SK-N-MC (cell line): ENCODE measurements at regions not wholly inside any gene's neighbourhood (a gene's known extent, or its start where the extent isn't known, plus 50 kb on each side); places are given as distances from the start of the nearest gene placed in this dataset.

ENCODE experiments used
- DNase-seq: peaks from one replicate; pipeline ENCODE4 v3.0.0-alpha.2; 2011; ENCODE audit warnings: low read depth, low spot score
- H3K27ac ChIP-seq: fragments of 200-600 bp; sonication (generic); 2 replicates; pipeline ENCODE4 v1.5.1; 2016; ENCODE audit warnings: mixed run types
- H3K36me3 ChIP-seq: fragments of 200-600 bp; sonication (generic); 2 replicates; pipeline ENCODE4 v1.6.1; 2017; ENCODE audit warnings: antibody characterized with exemption, low read length, mixed read lengths; ENCODE audit not compliant: insufficient read depth
- H3K4me3 ChIP-seq: fragments of 200-600 bp; sonication (generic); 2 replicates; pipeline ENCODE4 v1.5.1; 2016
- H3K9ac ChIP-seq: fragments of 200-600 bp; sonication (generic); 2 replicates; pipeline ENCODE4 v1.8.0; 2017; ENCODE audit warnings: mixed run types, mixed read lengths; ENCODE audit not compliant: insufficient read length
- H3K9me3 ChIP-seq: fragments of 200-600 bp; sonication (generic); 2 replicates; pipeline ENCODE4 v1.6.1; 2017; ENCODE audit warnings: low read depth, mild to moderate bottlenecking, antibody characterized with exemption, low read length, moderate library complexity, mixed read lengths
- EZH2 ChIP-seq: fragments of 200-600 bp; sonication (generic); IDR thresholded peaks from one replicate; pipeline ENCODE4 v1.6.1; 2017; ENCODE audit warnings: antibody characterized with exemption
- FOXP2 ChIP-seq: optimal IDR thresholded peaks from 2 replicates; pipeline ENCODE3; 2011; ENCODE audit warnings: mild to moderate bottlenecking, moderate library complexity; ENCODE audit not compliant: insufficient read depth; ENCODE audit errors: extremely low read length, control extremely low read depth
- POLR2AphosphoS5 ChIP-seq: IDR thresholded peaks from 2 replicates; pipeline ENCODE4 v1.6.1; 2012; ENCODE audit warnings: mild to moderate bottlenecking, low read depth, low read length, borderline replicate concordance

- TF ChIP-seq FOXP2 (no peak), EZH2 (no peak), POLR2AphosphoS5 (no peak)
- H3K36me3 ChIP-seq, result no peaks in the 10 kb centered on the region
- DNase-seq, result no peak
- H3K27ac ChIP-seq, result no peak overlapping the region
- H3K4me3 ChIP-seq, result no peak overlapping the region
- H3K9me3 ChIP-seq, result no peaks in the 10 kb centered on the region
- H3K9ac ChIP-seq, result no peak overlapping the region
Observed at GRCh38 chr13:37433086-37433485, 165.5 kb downstream of the POSTN start.

GRCh38 chr13:37429976-37430375, 168.6 kb downstream of the POSTN start:
- no peak overlapping the region for H3K27ac ChIP-seq
- no peak overlapping the region for H3K9ac ChIP-seq

GRCh38 chr13:37427843-37428494, 170.6 kb downstream of the POSTN start:
- Histone ChIP-seq H3K27ac (no peak overlapping the region), H3K36me3 (no peaks in the 10 kb centered on the region), H3K4me3 (no peak overlapping the region), H3K9me3 (no peaks in the 10 kb centered on the region), H3K9ac (no peak overlapping the region)
- DNase-seq, result no peak
- no peak for TF ChIP-seq EZH2
- TF ChIP-seq POLR2AphosphoS5, result no peak
- TF ChIP-seq FOXP2, result no peak

More at GRCh38 chr13:37429976-37430375, 168.6 kb downstream of the POSTN start:
- Histone ChIP-seq H3K4me3 (no peak overlapping the region), H3K9me3 (no peaks in the 10 kb centered on the region), H3K36me3 (no peaks in the 10 kb centered on the region)
- TF ChIP-seq FOXP2 (no peak), EZH2 (no peak), POLR2AphosphoS5 (no peak)
- DNase-seq, result no peak

DNA sequence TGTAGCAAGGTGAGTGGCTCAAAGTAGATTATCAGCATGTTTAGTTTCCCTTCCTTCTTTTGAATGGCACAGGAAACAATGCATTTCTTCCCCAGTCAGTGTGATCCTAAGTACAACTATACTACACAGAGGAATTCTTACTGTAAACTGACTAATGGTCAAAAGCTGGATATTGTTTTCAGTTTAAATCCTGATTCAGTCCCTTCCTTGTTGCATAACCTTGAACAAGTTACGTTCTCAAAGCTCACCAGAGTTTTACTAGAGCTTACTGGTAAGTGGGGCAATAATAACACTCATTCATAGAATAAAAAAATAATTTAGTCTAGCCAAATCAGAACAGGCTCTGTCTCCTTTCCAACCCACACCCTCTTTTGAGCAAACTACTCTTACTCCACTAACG, 180.1 kb downstream of the POSTN start:
- H3K36me3 ChIP-seq, result no peaks in the 10 kb centered on the region
- no peaks in the 10 kb centered on the region for H3K9me3 ChIP-seq
- no peak for DNase-seq
- no peak overlapping the region for H3K27ac ChIP-seq
- no peak for TF ChIP-seq FOXP2
- no peak for TF ChIP-seq EZH2
- no peak for TF ChIP-seq POLR2AphosphoS5
- no peak overlapping the region for H3K4me3 ChIP-seq
- no peak overlapping the region for H3K9ac ChIP-seq

GRCh38 chr13:37417060-37417441, 181.5 kb downstream of the POSTN start:
- no peaks in the 10 kb centered on the region for H3K36me3 ChIP-seq
- DNase-seq, result peak; percentile 1
- H3K4me3 ChIP-seq, result no peak overlapping the region
- H3K9ac ChIP-seq, result no peak overlapping the region
- TF ChIP-seq POLR2AphosphoS5, result no peak
- no peak for TF ChIP-seq FOXP2
- no peak for TF ChIP-seq EZH2
- no peak overlapping the region for H3K27ac ChIP-seq
- no peaks in the 10 kb centered on the region for H3K9me3 ChIP-seq

DNA sequence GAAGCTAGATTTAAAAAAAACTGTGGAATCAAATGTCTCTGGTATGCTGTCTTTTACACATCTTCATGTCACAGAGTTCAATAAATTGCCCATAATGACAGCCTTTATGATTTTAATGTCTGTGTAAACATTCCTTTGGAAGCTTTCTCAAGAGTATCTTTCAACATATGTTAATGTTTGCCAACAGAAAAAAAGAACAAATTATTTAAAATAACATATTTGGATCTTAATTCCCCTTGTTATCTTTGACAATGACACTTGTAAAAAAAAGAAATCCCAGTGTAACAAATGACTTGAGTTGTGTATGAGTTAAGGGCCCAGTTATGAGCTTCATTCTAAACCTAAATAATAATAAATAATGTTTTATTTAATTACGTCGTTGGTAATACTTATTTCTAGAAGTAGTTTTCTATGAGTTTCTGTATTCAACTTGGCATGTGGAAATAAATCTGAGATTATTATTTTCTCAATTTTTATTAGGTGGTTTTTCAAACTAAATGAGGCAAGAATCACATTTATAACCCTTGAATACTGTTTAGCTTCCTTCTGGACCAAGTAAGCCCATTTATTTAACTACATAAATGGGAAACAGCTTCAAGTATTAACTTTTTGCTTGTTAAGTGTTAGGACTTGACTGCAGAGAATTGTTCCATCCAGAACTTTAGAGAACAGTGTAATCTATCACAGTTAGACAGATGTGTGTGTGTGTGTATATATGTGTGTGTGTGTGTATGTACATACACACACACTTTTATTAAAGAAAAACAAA, 182.1 kb downstream of the POSTN start:
- Histone ChIP-seq H3K4me3 (no peak overlapping the region), H3K27ac (no peak overlapping the region), H3K36me3 (no peaks in the 10 kb centered on the region), H3K9me3 (no peaks in the 10 kb centered on the region), H3K9ac (no peak overlapping the region)
- DNase-seq, result no peak
- no peak for TF ChIP-seq FOXP2
- no peak for TF ChIP-seq EZH2

GRCh38 chr13:37413161-37413560, 185.4 kb downstream of the POSTN start:
- DNase-seq, result no peak
- Histone ChIP-seq H3K4me3 (no peak overlapping the region), H3K9ac (no peak overlapping the region), H3K27ac (no peak overlapping the region), H3K9me3 (no peaks in the 10 kb centered on the region), H3K36me3 (no peaks in the 10 kb centered on the region)
- no peak for TF ChIP-seq FOXP2
- no peak for TF ChIP-seq EZH2
- TF ChIP-seq POLR2AphosphoS5, result no peak

DNA sequence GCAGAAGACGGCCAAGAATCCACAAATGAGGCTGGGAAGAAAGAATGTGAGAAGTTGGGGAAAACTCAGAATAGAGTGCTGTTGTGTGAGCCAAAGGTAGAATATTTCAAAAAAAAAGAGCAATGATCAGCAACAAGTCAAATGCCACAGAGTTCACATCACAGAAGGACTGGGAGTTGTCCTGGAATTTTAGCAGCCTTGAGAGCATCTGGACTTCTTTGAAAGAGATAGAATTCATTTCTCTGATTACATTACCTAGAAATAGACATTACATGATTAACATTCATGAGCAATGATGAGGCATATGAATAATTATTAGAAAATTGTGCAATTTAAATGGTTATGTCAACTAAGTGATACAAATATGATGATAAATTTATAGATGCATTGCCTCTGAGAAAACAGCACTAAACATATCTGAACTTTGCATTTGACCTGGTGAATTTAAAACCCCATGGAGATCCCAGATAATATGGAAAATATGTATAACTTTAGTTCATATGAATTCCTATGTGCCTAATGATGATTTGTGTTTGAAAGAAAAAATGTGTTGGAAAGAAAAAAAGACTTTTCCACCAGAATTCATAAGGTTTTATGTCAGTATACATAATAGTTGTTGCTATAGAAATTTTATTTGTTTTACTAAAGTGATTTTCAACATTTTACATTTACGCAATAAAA, 186.2 kb downstream of the POSTN start:
- H3K9me3 ChIP-seq, result no peaks in the 10 kb centered on the region
- no peaks in the 10 kb centered on the region for H3K36me3 ChIP-seq
- TF ChIP-seq POLR2AphosphoS5, result no peak
- TF ChIP-seq EZH2, result no peak
- no peak for TF ChIP-seq FOXP2
- no peak overlapping the region for H3K27ac ChIP-seq
- H3K9ac ChIP-seq, result no peak overlapping the region
- no peak for DNase-seq
- H3K4me3 ChIP-seq, result no peak overlapping the region
